Neural cell (in vitro differentiated cells): ENCODE measurements at regions not wholly inside any gene's neighbourhood (a gene's known extent, or its start where the extent isn't known, plus 50 kb on each side); places are given as distances from the start of the nearest gene placed in this dataset.

ENCODE experiments used
- CTCF ChIP-seq: fragments of 450-650 bp; IDR thresholded peaks from 2 replicates; pipeline ENCODE4 v1.5.1; 2014; ENCODE audit warnings: antibody characterized with exemption, mild to moderate bottlenecking, moderate library complexity; ENCODE audit not compliant: poor library complexity, severe bottlenecking
- EZH2 ChIP-seq: fragments of 200-600, 300-800 bp; shearing (Covaris generic), sonication (generic); IDR thresholded peaks from 2 replicates; pipeline ENCODE4 v1.6.1; 2014; ENCODE audit warnings: antibody characterized with exemption, low read length, borderline replicate concordance, mild to moderate bottlenecking; ENCODE audit not compliant: insufficient read depth, poor library complexity, severe bottlenecking

DNA sequence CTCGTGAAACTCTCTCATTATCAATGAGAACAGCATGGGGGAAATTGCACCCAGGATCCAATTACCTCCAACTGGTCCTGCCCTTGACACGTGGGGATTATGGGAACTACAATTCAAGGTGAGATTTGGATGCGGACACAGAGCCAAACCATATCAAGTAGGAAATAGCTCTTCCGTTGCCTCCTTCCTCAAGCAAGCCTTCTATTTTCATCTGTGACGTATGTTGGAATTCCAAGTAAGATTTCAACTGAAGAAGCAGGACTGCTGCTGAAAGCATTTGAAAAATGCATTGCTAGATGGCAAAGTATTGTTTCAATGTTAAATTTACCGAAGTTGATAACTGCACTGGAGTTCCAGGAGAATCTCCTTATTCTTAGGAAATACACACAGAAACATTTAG, 178.1 kb upstream of the GALNT17 start:
- TF ChIP-seq CTCF (no peak), EZH2 (no peak)
